ENCODE measurements at regions not wholly inside any gene's neighbourhood (a gene's known extent, or its start where the extent isn't known, plus 50 kb on each side); places are given as distances from the start of the nearest gene placed in this dataset.
"Not testable (repeated sequence)": the region's sequence is repeated elsewhere in the genome, so short reads cannot be mapped to it uniquely, and the experiment has no call there.

DNA sequence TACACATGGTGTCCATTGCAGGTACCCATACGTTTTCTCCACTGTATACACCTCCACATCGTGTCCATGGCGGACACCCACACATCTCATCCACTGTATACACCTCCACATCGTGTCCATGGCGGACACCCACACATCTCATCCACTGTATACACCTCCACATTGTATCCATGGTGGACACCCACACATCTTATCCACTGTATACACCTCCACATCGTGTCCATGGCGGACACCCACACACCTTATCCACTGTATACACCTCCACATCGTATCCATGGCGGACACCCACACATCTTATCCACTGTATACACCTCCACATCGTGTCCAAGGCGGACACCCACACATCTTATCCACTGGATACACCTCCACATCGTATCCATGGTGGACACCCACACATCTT, 50.4 kb upstream of the TTC34 start:
- H3K9me2 ChIP-seq (replicated peaks; ENCODE audit: low read length); BruUV-seq (replicated peaks); H3F3A ChIP-seq (ENCODE audit: low read length, unreplicated experiment); H3K79me2 ChIP-seq (ENCODE audit: low read length); H3K9ac ChIP-seq (ENCODE audit: low read length); H3K9me3 ChIP-seq (ENCODE audit: low read length); H3K4me3 ChIP-seq (ENCODE audit: low read length); H3K27ac ChIP-seq (ENCODE audit: low read length); H4K20me1 ChIP-seq (ENCODE audit: low read length); ATAC-seq; CTCF ChIA-PET; DNase-seq; H2AFZ ChIP-seq (ENCODE audit: low read length); H3K36me3 ChIP-seq (ENCODE audit: low read depth, low read length); POLR2A ChIA-PET (ENCODE audit: unreplicated experiment); H3K4me1 ChIP-seq (ENCODE audit: insufficient read depth, low read length); intact Hi-C loops (cut with micrococcal nuclease); H3K4me2 ChIP-seq (ENCODE audit: low read length): not testable (repeated sequence)
- H3K27me3 ChIP-seq (ENCODE audit: low read length), result peaks cover 96% of the 10 kb centered on the region

- Histone ChIP-seq H3K9me3 (ENCODE audit: low read length) (no peaks in the 10 kb centered on the region; the same call in 1 of the 2 replicates), H3K4me2 (ENCODE audit: low read length) (no peak overlapping the region), H3F3A (ENCODE audit: low read length, unreplicated experiment) (no peaks in the 10 kb centered on the region), H4K20me1 (ENCODE audit: low read length) (no peaks in the 10 kb centered on the region), H3K79me2 (ENCODE audit: low read length) (no peaks in the 10 kb centered on the region), H3K36me3 (ENCODE audit: low read depth, low read length) (no peaks in the 10 kb centered on the region), H3K4me1 (ENCODE audit: insufficient read depth, low read length) (no peaks in the 10 kb centered on the region), H2AFZ (ENCODE audit: low read length) (no peak overlapping the region), H3K27me3 (ENCODE audit: low read length) (peaks cover 96% of the 10 kb centered on the region), H3K4me3 (ENCODE audit: low read length) (no peak overlapping the region), H3K9me2 (replicated peaks; ENCODE audit: low read length) (no peaks in the 10 kb centered on the region), H3K9ac (ENCODE audit: low read length) (no peak overlapping the region), H3K27ac (ENCODE audit: low read length) (no peak overlapping the region)
- TF ChIP-seq CTCF (conservative IDR thresholded peaks at IDR 0.05; ENCODE audit: low read depth, low read length) (no peak), EZH2 (IDR thresholded peaks at IDR 0.05; ENCODE audit: low read length, unreplicated experiment) (no peak), EZH2phosphoT487 (IDR thresholded peaks at IDR 0.05; ENCODE audit: borderline replicate concordance, low read length) (no peak)
- CTCF ChIA-PET, result no interaction called here
- no peak for DNase-seq
- no TSS peak for BruUV-seq (replicated peaks)
- ATAC-seq, result no peak
- POLR2A ChIA-PET (ENCODE audit: unreplicated experiment), result no interaction called here
- intact Hi-C loops (cut with micrococcal nuclease), result no loop called here
These were observed 52.2 kb upstream of the TTC34 start for GRCh38 chr1:2853711-2854110.

GRCh38 chr1:2854151-2854550, 52.7 kb upstream of the TTC34 start:
- no peaks in the 10 kb centered on the region for H3K9me2 ChIP-seq (replicated peaks; ENCODE audit: low read length)
- H3K27me3 ChIP-seq (ENCODE audit: low read length), result peaks cover 94% of the 10 kb centered on the region
- H3K4me2 ChIP-seq (ENCODE audit: low read length), result no peak overlapping the region
- ChIA-PET POLR2A (ENCODE audit: unreplicated experiment) (no interaction called here), CTCF (no interaction called here)
- BruUV-seq (replicated peaks), result no TSS peak
- H3K4me1 ChIP-seq (ENCODE audit: insufficient read depth, low read length), result no peaks in the 10 kb centered on the region
- no peak overlapping the region for H3K9ac ChIP-seq (ENCODE audit: low read length)
- intact Hi-C loops (cut with micrococcal nuclease), result no loop called here
- H3K36me3 ChIP-seq (ENCODE audit: low read depth, low read length), result no peaks in the 10 kb centered on the region
- H3K9me3 ChIP-seq (ENCODE audit: low read length), result no peaks in the 10 kb centered on the region; the same call in 1 of the 2 replicates
- H3F3A ChIP-seq (ENCODE audit: low read length, unreplicated experiment), result no peaks in the 10 kb centered on the region
- no peak overlapping the region for H3K4me3 ChIP-seq (ENCODE audit: low read length)
- H4K20me1 ChIP-seq (ENCODE audit: low read length), result no peaks in the 10 kb centered on the region
- ATAC-seq (no peak), DNase-seq (no peak)
- no peak overlapping the region for H3K27ac ChIP-seq (ENCODE audit: low read length)
- H3K79me2 ChIP-seq (ENCODE audit: low read length), result no peaks in the 10 kb centered on the region
- no peak overlapping the region for H2AFZ ChIP-seq (ENCODE audit: low read length)
- TF ChIP-seq EZH2 (IDR thresholded peaks at IDR 0.05; ENCODE audit: low read length, unreplicated experiment) (no peak), CTCF (conservative IDR thresholded peaks at IDR 0.05; ENCODE audit: low read depth, low read length) (no peak), EZH2phosphoT487 (IDR thresholded peaks at IDR 0.05; ENCODE audit: borderline replicate concordance, low read length) (no peak)

Measured in PC-3 (cell line).